Esophagus muscularis mucosa (tissue), 3 donors: ENCODE measurements at regions not wholly inside any gene's neighbourhood (a gene's known extent, or its start where the extent isn't known, plus 50 kb on each side); places are given as distances from the start of the nearest gene placed in this dataset.

ENCODE experiments used
- CTCF ChIP-seq, 3 experiments: fragments of 200-600 bp in 2 of 3; fragments of 450-650 bp in 1 of 3; sonication (generic) in 2 of 3; IDR thresholded peaks; one replicate each; pipeline ENCODE4 v1.5.1; 2017 to 2019; ENCODE audit warnings: antibody characterized with exemption in 3 of 3, mild to moderate bottlenecking in 2 of 3, moderate library complexity in 1 of 3
- POLR2A ChIP-seq: fragments of 450-650 bp; IDR thresholded peaks from one replicate; pipeline ENCODE4 v1.6.1; 2017; ENCODE audit warnings: antibody characterized with exemption, moderate library complexity, mild to moderate bottlenecking, low read depth

- no peak for TF ChIP-seq CTCF (IDR thresholded peaks at IDR 0.05)
- TF ChIP-seq POLR2A: no peak
These were observed 277.6 kb upstream of the STT3B start for GRCh38 chr3:31255007-31255581.
